ENCODE measurements at regions not wholly inside any gene's neighbourhood (a gene's known extent, or its start where the extent isn't known, plus 50 kb on each side); places are given as distances from the start of the nearest gene placed in this dataset.

GRCh38 chrX:39814391-39814790 is 283.4 kb downstream of the BCOR start (continued):
- TF ChIP-seq ZNF79 (CRISPR knock-in tag; IDR thresholded peaks at IDR 0.05; ENCODE audit: low read depth): no peak
- TF ChIP-seq ZBED1 (IDR thresholded peaks at IDR 0.05): no peak
- no peak for TF ChIP-seq ZNF586 (CRISPR knock-in tag; conservative IDR thresholded peaks at IDR 0.05)
- no peak for TF ChIP-seq GATAD2A (IDR thresholded peaks at IDR 0.05)
- TF ChIP-seq HOXB6 (CRISPR knock-in tag; IDR thresholded peaks at IDR 0.05; ENCODE audit: borderline replicate concordance): no peak
- TF ChIP-seq E2F4 (CRISPR knock-in tag; IDR thresholded peaks at IDR 0.05; ENCODE audit: low read depth): no peak

GRCh38 chrX:39815631-39816030 is 282.1 kb downstream of the BCOR start:
- H4K20me1 ChIP-seq (replicated peaks; ENCODE audit: control insufficient read depth, insufficient read depth, low read length): no peaks in the 10 kb centered on the region
- intact Hi-C loops (cut with micrococcal nuclease): loop anchor here (5.0 to 10.0 kb wide), 2 partner anchors 357 to 449 kb away; no protein-coding TSS in a partner anchor
- no peak overlapping the region for H2AFZ ChIP-seq (ENCODE audit: low read depth, low read length)
- 17% methylated on average over 1 of the region's 1 CpG for WGBS (ENCODE audit: insufficient coverage, low coverage, missing lambda C conversion rate)
- no TSS peak for BruUV-seq (replicated peaks)
- in situ Hi-C loops (cut with MboI): no loop called here
- H3K27me3 ChIP-seq (ENCODE audit: control insufficient read depth in 2 of 2, insufficient read depth in 2 of 2, low read length in 2 of 2): no peaks in the 10 kb centered on the region
- ATAC-seq (peak; percentile 60), FAIRE-seq (peak; percentile 79), DNase-seq (ENCODE audit: extremely low read depth in 1 of 4, low spot score in 3 of 4) (peak; percentile 23 to 57 (median 30))
- H3K4me2 ChIP-seq (ENCODE audit: insufficient read depth, low read length): no peak overlapping the region
- ChIA-PET POLR2A (no interaction called here), CTCF (ENCODE audit: low intra/inter-chr PET ratio) (no interaction called here)
- no peak overlapping the region for H3K9ac ChIP-seq (ENCODE audit: insufficient read depth in 1 of 2, low read depth in 2 of 2, low read length in 2 of 2)
- H3K9me3 ChIP-seq (replicated peaks; ENCODE audit: control insufficient read depth, insufficient read depth, low read depth, low read length): no peaks in the 10 kb centered on the region
- H3K9me1 ChIP-seq (ENCODE audit: control insufficient read depth, insufficient read depth, low read length): no peaks in the 10 kb centered on the region
- no peak overlapping the region for H3K4me3 ChIP-seq
- peaks cover 10 to 27% of the 10 kb centered on the region in 2 experiments for H3K4me1 ChIP-seq (replicated peaks in 1 of 2; ENCODE audit: control insufficient read depth in 2 of 2, insufficient read depth in 2 of 2, low read length in 2 of 2)
- no peaks in the 10 kb centered on the region for H3K36me3 ChIP-seq (ENCODE audit: control insufficient read depth, insufficient read depth, low read length)
- H3K27ac ChIP-seq (ENCODE audit: extremely low read depth, low read depth, low read length): no peak overlapping the region
- no peaks in the 10 kb centered on the region for H3K79me2 ChIP-seq (ENCODE audit: control insufficient read depth, insufficient read depth, low read length)
- TF ChIP-seq ZNF655 (CRISPR knock-in tag; IDR thresholded peaks at IDR 0.05): no peak
- TF ChIP-seq TCF15 (CRISPR knock-in tag; IDR thresholded peaks at IDR 0.05): no peak
- TF ChIP-seq ZFP36 (IDR thresholded peaks at IDR 0.05; ENCODE audit: low read depth, low read length, partially characterized antibody): no peak
- no peak for TF ChIP-seq TAF9B (IDR thresholded peaks at IDR 0.05; ENCODE audit: partially characterized antibody)
- no peak for TF ChIP-seq EWSR1 (IDR thresholded peaks at IDR 0.05; ENCODE audit: borderline replicate concordance, low read depth, partially characterized antibody)
- no peak for TF ChIP-seq ZNF175 (CRISPR knock-in tag; IDR thresholded peaks at IDR 0.05; ENCODE audit: low read depth)
- peak in 1 of 2 experiments; percentile 57; a peak in 1 of 4 replicates for TF ChIP-seq FOXA3 (CRISPR knock-in tag; conservative IDR thresholded peaks at IDR 0.05 in 1 of 2, IDR thresholded peaks at IDR 0.05 in 1 of 2)
- no peak for TF ChIP-seq HLTF (IDR thresholded peaks at IDR 0.05)
- TF ChIP-seq TAL1 (IDR thresholded peaks at IDR 0.05): no peak
- no peak for TF ChIP-seq MTA1 (IDR thresholded peaks at IDR 0.05; ENCODE audit: borderline replicate concordance)
- TF ChIP-seq ZNF780A (CRISPR knock-in tag; IDR thresholded peaks at IDR 0.05): no peak
- TF ChIP-seq ETV5 (CRISPR knock-in tag; IDR thresholded peaks at IDR 0.05; ENCODE audit: low read depth): 0 out of 2 replicates have a peak, but pooled peaks have one; percentile 29
- no peak for TF ChIP-seq MCM5 (IDR thresholded peaks at IDR 0.05; ENCODE audit: low read depth)
